ENCODE measurements at regions not wholly inside any gene's neighbourhood (a gene's known extent, or its start where the extent isn't known, plus 50 kb on each side); places are given as distances from the start of the nearest gene placed in this dataset.

GRCh38 chr3:132205609-132206008, 111.6 kb upstream of the ACP3 start:
- in situ Hi-C loops (cut with HindIII; ENCODE audit: extremely low pct_ligation_motif_present, low pct_unique_long_range_greater_than_20kb) (no loop called here), intact Hi-C loops (cut with micrococcal nuclease; ENCODE audit: unreplicated experiment) (no loop called here)
- no peak for TF ChIP-seq GATAD1 (CRISPR knock-in tag; IDR thresholded peaks at IDR 0.05)
- no peak for TF ChIP-seq FOXO1 (CRISPR knock-in tag; IDR thresholded peaks at IDR 0.05)
- no peak for TF ChIP-seq ETV5 (CRISPR knock-in tag; IDR thresholded peaks at IDR 0.05; ENCODE audit: borderline replicate concordance)
- TF ChIP-seq NFKBIZ (CRISPR knock-in tag; IDR thresholded peaks at IDR 0.05) = no peak
- no peak for TF ChIP-seq POLR2A (IDR thresholded peaks at IDR 0.05; ENCODE audit: insufficient read depth in 1 of 2, low read depth in 2 of 2, low read length in 2 of 2)
- TF ChIP-seq PHF20 (CRISPR knock-in tag; IDR thresholded peaks at IDR 0.05) = no peak

DNA sequence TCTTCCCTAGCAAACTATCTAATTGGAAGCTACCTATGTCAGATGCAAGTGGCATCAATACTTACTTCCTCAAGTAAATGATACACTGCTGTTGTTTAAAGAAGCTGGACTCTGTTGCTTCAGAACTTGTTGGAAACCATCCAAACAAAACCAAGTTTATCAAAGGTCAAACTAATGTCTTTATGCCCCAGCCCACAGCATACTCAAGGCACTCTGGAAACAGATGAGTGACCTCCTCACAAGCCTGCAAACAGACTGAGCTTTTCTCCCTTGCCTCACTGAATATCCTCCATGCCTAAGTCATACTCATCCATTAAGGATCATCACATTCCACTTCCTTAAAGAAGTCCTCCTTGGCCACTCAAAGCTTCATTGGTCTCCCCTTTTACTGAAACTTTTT, 107.4 kb upstream of the ACP3 start:
- Histone ChIP-seq H3K27ac (ENCODE audit: extremely low read length, insufficient read depth, low read length) (no peak overlapping the region), H3K9me3 (ENCODE audit: low read length) (no peaks in the 10 kb centered on the region), H4K20me1 (ENCODE audit: insufficient read depth, low read length) (no peaks in the 10 kb centered on the region), H3K9ac (ENCODE audit: insufficient read depth, low read depth, low read length) (no peak overlapping the region), H2AFZ (ENCODE audit: low read length) (no peak overlapping the region), H3K4me3 (replicated peaks in 1 of 3; ENCODE audit: insufficient read depth in 1 of 3, low read depth in 2 of 3, low read length in 3 of 3) (no peak overlapping the region), H3K27me3 (ENCODE audit: control insufficient read depth in 1 of 2, insufficient read depth in 2 of 2, low read length in 2 of 2) (peaks cover 0 to 7% of the 10 kb centered on the region in 2 experiments; a peak in 1 of 5 replicates), H3K4me1 (ENCODE audit: insufficient read depth, low read length) (no peaks in the 10 kb centered on the region), H3K36me3 (replicated peaks in 1 of 2; ENCODE audit: control insufficient read depth in 1 of 2, insufficient read depth in 2 of 2, low read length in 2 of 2) (no peaks in the 10 kb centered on the region), H3K79me2 (ENCODE audit: insufficient read depth, low read length) (no peaks in the 10 kb centered on the region), H3K4me2 (ENCODE audit: low read depth, low read length) (no peak overlapping the region)
- intact Hi-C loops (cut with micrococcal nuclease; ENCODE audit: unreplicated experiment) = no loop called here
- ChIA-PET POLR2A (no interaction called here), CTCF (ENCODE audit: low intra/inter-chr PET ratio, low total read pairs) (no interaction called here)
- DNase-seq (ENCODE audit: low spot score) (no peak), FAIRE-seq (no peak), ATAC-seq (no peak)
- in situ Hi-C loops (cut with HindIII; ENCODE audit: extremely low pct_ligation_motif_present, low pct_unique_long_range_greater_than_20kb) = no loop called here
- BruUV-seq (replicated peaks) = no TSS peak
- TF ChIP-seq, protein P1, sequence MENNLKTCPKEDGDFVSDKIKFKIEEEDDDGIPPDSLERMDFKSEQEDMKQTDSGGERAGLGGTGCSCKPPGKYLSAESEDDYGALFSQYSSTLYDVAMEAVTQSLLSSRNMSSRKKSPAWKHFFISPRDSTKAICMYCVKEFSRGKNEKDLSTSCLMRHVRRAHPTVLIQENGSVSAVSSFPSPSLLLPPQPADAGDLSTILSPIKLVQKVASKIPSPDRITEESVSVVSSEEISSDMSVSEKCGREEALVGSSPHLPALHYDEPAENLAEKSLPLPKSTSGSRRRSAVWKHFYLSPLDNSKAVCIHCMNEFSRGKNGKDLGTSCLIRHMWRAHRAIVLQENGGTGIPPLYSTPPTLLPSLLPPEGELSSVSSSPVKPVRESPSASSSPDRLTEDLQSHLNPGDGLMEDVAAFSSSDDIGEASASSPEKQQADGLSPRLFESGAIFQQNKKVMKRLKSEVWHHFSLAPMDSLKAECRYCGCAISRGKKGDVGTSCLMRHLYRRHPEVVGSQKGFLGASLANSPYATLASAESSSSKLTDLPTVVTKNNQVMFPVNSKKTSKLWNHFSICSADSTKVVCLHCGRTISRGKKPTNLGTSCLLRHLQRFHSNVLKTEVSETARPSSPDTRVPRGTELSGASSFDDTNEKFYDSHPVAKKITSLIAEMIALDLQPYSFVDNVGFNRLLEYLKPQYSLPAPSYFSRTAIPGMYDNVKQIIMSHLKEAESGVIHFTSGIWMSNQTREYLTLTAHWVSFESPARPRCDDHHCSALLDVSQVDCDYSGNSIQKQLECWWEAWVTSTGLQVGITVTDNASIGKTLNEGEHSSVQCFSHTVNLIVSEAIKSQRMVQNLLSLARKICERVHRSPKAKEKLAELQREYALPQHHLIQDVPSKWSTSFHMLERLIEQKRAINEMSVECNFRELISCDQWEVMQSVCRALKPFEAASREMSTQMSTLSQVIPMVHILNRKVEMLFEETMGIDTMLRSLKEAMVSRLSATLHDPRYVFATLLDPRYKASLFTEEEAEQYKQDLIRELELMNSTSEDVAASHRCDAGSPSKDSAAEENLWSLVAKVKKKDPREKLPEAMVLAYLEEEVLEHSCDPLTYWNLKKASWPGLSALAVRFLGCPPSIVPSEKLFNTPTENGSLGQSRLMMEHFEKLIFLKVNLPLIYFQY (CRISPR knock-in tag; IDR thresholded peaks at IDR 0.05; ENCODE audit: borderline replicate concordance) = no peak
- TF ChIP-seq ZNF432 (CRISPR knock-in tag; IDR thresholded peaks at IDR 0.05; ENCODE audit: borderline replicate concordance) (no peak), MLX (CRISPR knock-in tag; IDR thresholded peaks at IDR 0.05) (no peak), TOE1 (CRISPR knock-in tag; IDR thresholded peaks at IDR 0.05) (no peak), PRMT3 (CRISPR knock-in tag; IDR thresholded peaks at IDR 0.05; ENCODE audit: borderline replicate concordance, low read depth) (no peak), MED13 (CRISPR knock-in tag; IDR thresholded peaks at IDR 0.05) (no peak), ZNF382 (CRISPR knock-in tag; IDR thresholded peaks at IDR 0.05; ENCODE audit: borderline replicate concordance) (no peak), KMT2A (CRISPR knock-in tag; IDR thresholded peaks at IDR 0.05) (no peak), CBFB (CRISPR knock-in tag; IDR thresholded peaks at IDR 0.05) (no peak), STAT5B (CRISPR knock-in tag; IDR thresholded peaks at IDR 0.05) (no peak), RFX5 (IDR thresholded peaks at IDR 0.05; ENCODE audit: low read depth, low read length) (no peak)

More at GRCh38 chr3:132205609-132206008, 111.6 kb upstream of the ACP3 start:
- peaks cover 0 to 7% of the 10 kb centered on the region in 2 experiments; a peak in 1 of 5 replicates for H3K27me3 ChIP-seq (ENCODE audit: control insufficient read depth in 1 of 2, insufficient read depth in 2 of 2, low read length in 2 of 2)
- DNase-seq (ENCODE audit: low spot score) (no peak), ATAC-seq (no peak), FAIRE-seq (no peak)
- H3K9me3 ChIP-seq (ENCODE audit: low read length) = no peaks in the 10 kb centered on the region
- no peaks in the 10 kb centered on the region for H3K36me3 ChIP-seq (replicated peaks in 1 of 2; ENCODE audit: control insufficient read depth in 1 of 2, insufficient read depth in 2 of 2, low read length in 2 of 2)
- H2AFZ ChIP-seq (ENCODE audit: low read length) = no peak overlapping the region
- no TSS peak for BruUV-seq (replicated peaks)
- no peak overlapping the region for H3K9ac ChIP-seq (ENCODE audit: insufficient read depth, low read depth, low read length)
- no peak overlapping the region for H3K4me2 ChIP-seq (ENCODE audit: low read depth, low read length)
- no peaks in the 10 kb centered on the region for H3K4me1 ChIP-seq (ENCODE audit: insufficient read depth, low read length)
- no peaks in the 10 kb centered on the region for H4K20me1 ChIP-seq (ENCODE audit: insufficient read depth, low read length)
- H3K4me3 ChIP-seq (replicated peaks in 1 of 3; ENCODE audit: insufficient read depth in 1 of 3, low read depth in 2 of 3, low read length in 3 of 3) = no peak overlapping the region
- no peak overlapping the region for H3K27ac ChIP-seq (ENCODE audit: extremely low read length, insufficient read depth, low read length)
- ChIA-PET CTCF (ENCODE audit: low intra/inter-chr PET ratio, low total read pairs) (no interaction called here), POLR2A (no interaction called here)
- no peaks in the 10 kb centered on the region for H3K79me2 ChIP-seq (ENCODE audit: insufficient read depth, low read length)

Measured in HepG2 (cell line).